HepG2 (cell line): ENCODE measurements at regions not wholly inside any gene's neighbourhood (a gene's known extent, or its start where the extent isn't known, plus 50 kb on each side); places are given as distances from the start of the nearest gene placed in this dataset.

Experiments
- ELF3 ChIP-seq: IDR thresholded peaks from 2 replicates; pipeline ENCODE4 v1.6.1; 2016; ENCODE audit warnings: missing genetic modification reagents, missing compliant biosample characterization
- ETV5 ChIP-seq: IDR thresholded peaks from 2 replicates; pipeline ENCODE4 v1.6.1; 2018; ENCODE audit warnings: missing biosample characterization, missing genetic modification reagents, inconsistent platforms, borderline replicate concordance
- FIP1L1 ChIP-seq: fragments of 200-400 bp; formaldehyde crosslinking; IDR thresholded peaks from 2 replicates; pipeline ENCODE4 v1.6.1; 2018; ENCODE audit warnings: low read depth, mild to moderate bottlenecking, low read length, moderate library complexity, borderline replicate concordance; ENCODE audit not compliant: insufficient read depth
- FOXJ3 ChIP-seq: sonication (generic); formaldehyde crosslinking; IDR thresholded peaks from 2 replicates; pipeline ENCODE4 v1.4.0; 2020; ENCODE audit warnings: missing genetic modification reagents, mild to moderate bottlenecking, borderline replicate concordance
- GATA4 ChIP-seq: sonication (generic); IDR thresholded peaks from 2 replicates; pipeline ENCODE4 v1.6.1; 2016; ENCODE audit warnings: antibody characterized with exemption, low read depth, borderline replicate concordance
- KMT2B ChIP-seq: IDR thresholded peaks from 2 replicates; pipeline ENCODE4 v1.6.1; 2016; ENCODE audit warnings: missing genetic modification reagents, missing compliant biosample characterization
- LCORL ChIP-seq, 2 experiments: fragments of 450-650 bp in 1 of 2; sonication (generic) in 1 of 2; formaldehyde crosslinking in 1 of 2; IDR thresholded peaks; 2 replicates each; pipeline versions ENCODE4 v1.5.0 to v1.6.1; 2017 to 2020; ENCODE audit warnings: antibody characterized with exemption in 1 of 2, missing genetic modification reagents in 1 of 2
- MED1 ChIP-seq: sonication (generic); formaldehyde crosslinking; IDR thresholded peaks from 2 replicates; pipeline ENCODE4 v1.4.0; 2020; ENCODE audit warnings: missing genetic modification reagents
- NONO ChIP-seq, 2 experiments: fragments of 450-650 bp in 1 of 2; sonication (generic) in 1 of 2; formaldehyde crosslinking in 1 of 2; IDR thresholded peaks in 1 of 2; conservative IDR thresholded peaks in 1 of 2; 2 replicates each; pipeline versions ENCODE4 v1.6.1 to v1.8.0; 2017 to 2022; ENCODE audit warnings: mild to moderate bottlenecking in 1 of 2, missing genetic modification reagents in 1 of 2, moderate library complexity in 1 of 2
- NR2F6 ChIP-seq, 2 experiments: IDR thresholded peaks; 2 replicates each; pipeline ENCODE4 v1.6.1; 2016; ENCODE audit warnings: antibody characterized with exemption in 1 of 2, mild to moderate bottlenecking in 1 of 2
- SAP130 ChIP-seq: IDR thresholded peaks from 2 replicates; pipeline ENCODE4 v1.6.1; 2016; ENCODE audit warnings: low read depth
- ZNF235 ChIP-seq: sonication (generic); formaldehyde crosslinking; IDR thresholded peaks from 2 replicates; pipeline ENCODE4 v1.8.1; 2023; ENCODE audit warnings: mild to moderate bottlenecking, missing genetic modification reagents, borderline replicate concordance
- ZNF530 ChIP-seq: sonication (generic); formaldehyde crosslinking; IDR thresholded peaks from 2 replicates; pipeline ENCODE4 v1.5.0; 2020; ENCODE audit warnings: low read depth, mild to moderate bottlenecking, missing genetic modification reagents
- ZNF652 ChIP-seq: IDR thresholded peaks from 2 replicates; pipeline ENCODE4 v1.6.1; 2016; ENCODE audit warnings: low read depth, borderline replicate concordance
- ZNF674 ChIP-seq: sonication (generic); formaldehyde crosslinking; IDR thresholded peaks from 2 replicates; pipeline ENCODE4 v1.5.0; 2020; ENCODE audit warnings: low read depth, mild to moderate bottlenecking, missing genetic modification reagents
- TF ChIP-seq, protein P1 (sequence below): sonication (generic); formaldehyde crosslinking; IDR thresholded peaks from 2 replicates; pipeline ENCODE4 v1.4.0; 2020; ENCODE audit warnings: missing genetic modification reagents, borderline replicate concordance
- TF ChIP-seq, protein P2 (sequence below): IDR thresholded peaks from 2 replicates; pipeline ENCODE4 v1.6.1; 2016; ENCODE audit warnings: missing biosample characterization, missing genetic modification reagents, low read depth
- TF ChIP-seq, protein P3 (sequence below): sonication (generic); formaldehyde crosslinking; IDR thresholded peaks from 2 replicates; pipeline ENCODE4 v1.4.0; 2020; ENCODE audit warnings: missing genetic modification reagents
- TF ChIP-seq, protein P4 (sequence below): sonication (generic); formaldehyde crosslinking; conservative IDR thresholded peaks from 2 replicates; pipeline ENCODE4 v1.8.0; 2022; ENCODE audit warnings: missing genetic modification reagents

DNA sequence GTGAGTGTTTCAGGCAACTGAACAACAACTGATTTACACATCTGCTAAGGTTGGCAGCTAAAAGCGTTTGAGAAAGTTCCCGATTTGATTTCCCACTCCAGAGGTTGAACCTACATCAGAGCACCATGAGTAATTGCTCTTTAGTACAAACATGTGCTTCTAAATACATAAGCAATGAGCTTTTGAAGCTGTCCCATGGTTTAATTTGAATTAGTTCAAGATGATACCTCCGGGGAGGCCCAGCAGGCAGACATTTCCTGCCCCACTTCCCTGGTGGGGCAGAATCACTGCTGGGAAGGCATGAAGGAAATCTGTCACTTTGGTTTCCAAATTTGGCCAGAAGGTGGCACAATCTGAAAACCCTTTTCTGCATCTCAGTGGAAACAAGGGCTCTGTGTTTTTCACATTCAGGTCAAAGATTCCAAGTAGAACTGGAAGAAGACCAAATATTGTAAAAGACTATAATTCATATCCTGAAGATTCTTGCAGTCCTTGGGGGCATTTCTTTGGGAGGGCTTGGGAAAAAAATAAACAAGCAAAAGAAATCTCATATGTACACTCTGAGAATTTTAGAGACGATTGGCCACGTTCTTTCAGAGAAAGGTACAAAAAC, 176.2 kb upstream of the FAM20A start (continued):
- TF ChIP-seq, protein P1, sequence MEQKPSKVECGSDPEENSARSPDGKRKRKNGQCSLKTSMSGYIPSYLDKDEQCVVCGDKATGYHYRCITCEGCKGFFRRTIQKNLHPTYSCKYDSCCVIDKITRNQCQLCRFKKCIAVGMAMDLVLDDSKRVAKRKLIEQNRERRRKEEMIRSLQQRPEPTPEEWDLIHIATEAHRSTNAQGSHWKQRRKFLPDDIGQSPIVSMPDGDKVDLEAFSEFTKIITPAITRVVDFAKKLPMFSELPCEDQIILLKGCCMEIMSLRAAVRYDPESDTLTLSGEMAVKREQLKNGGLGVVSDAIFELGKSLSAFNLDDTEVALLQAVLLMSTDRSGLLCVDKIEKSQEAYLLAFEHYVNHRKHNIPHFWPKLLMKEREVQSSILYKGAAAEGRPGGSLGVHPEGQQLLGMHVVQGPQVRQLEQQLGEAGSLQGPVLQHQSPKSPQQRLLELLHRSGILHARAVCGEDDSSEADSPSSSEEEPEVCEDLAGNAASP (CRISPR knock-in tag) = peak; percentile 37; the same call in 1 of the 2 replicates
- TF ChIP-seq ETV5 (peak; percentile 40; the same call in 1 of the 2 replicates), ZNF530 (no peak), NR2F6 (IDR thresholded peaks at IDR 0.05) (no peak), NR2F6 (CRISPR knock-in tag; IDR thresholded peaks at IDR 0.05) (peak; percentile 60), MED1 (CRISPR knock-in tag) (peak; percentile 75), GATA4 (no peak), ZNF652 (CRISPR knock-in tag) (no peak), SAP130 (CRISPR knock-in tag) (peak; percentile 12; the same call in 1 of the 2 replicates), ZNF235 (CRISPR knock-in tag) (no peak), LCORL (IDR thresholded peaks at IDR 0.05) (no peak), LCORL (CRISPR knock-in tag; IDR thresholded peaks at IDR 0.05) (no peak), NONO (IDR thresholded peaks at IDR 0.05) (no peak), NONO (CRISPR knock-in tag; conservative IDR thresholded peaks at IDR 0.05) (no peak), ZNF674 (CRISPR knock-in tag) (no peak), FOXJ3 (peak; percentile 66; the same call in 1 of the 2 replicates), KMT2B (CRISPR knock-in tag) (peak; percentile 36; the same call in 1 of the 2 replicates), FIP1L1 (no peak), ELF3 (peak; percentile 76)
- TF ChIP-seq, protein P2, sequence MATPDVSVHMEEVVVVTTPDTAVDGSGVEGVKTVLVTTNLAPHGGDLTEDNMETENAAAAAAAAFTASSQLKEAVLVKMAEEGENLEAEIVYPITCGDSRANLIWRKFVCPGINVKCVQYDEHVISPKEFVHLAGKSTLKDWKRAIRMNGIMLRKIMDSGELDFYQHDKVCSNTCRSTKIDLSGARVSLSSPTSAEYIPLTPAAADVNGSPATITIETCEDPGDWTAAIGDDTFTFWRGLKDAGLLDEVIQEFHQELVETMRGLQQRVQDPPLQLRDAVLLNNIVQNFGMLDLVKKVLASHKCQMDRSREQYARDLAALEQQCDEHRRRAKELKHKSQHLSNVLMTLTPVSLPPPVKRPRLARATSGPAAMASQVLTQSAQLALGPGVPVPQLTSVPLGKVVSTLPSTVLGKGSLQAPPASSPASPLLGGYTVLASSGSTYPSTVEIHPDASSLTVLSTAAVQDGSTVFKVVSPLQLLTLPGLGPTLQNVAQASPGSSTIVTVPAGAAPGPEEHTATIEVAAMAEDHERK (CRISPR knock-in tag) = no peak
- TF ChIP-seq, protein P3, sequence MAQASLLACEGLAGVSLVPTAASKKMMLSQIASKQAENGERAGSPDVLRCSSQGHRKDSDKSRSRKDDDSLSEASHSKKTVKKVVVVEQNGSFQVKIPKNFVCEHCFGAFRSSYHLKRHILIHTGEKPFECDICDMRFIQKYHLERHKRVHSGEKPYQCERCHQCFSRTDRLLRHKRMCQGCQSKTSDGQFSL (CRISPR knock-in tag) = 0 out of 2 replicates have a peak, but pooled peaks have one; percentile 34
- TF ChIP-seq, protein P4, sequence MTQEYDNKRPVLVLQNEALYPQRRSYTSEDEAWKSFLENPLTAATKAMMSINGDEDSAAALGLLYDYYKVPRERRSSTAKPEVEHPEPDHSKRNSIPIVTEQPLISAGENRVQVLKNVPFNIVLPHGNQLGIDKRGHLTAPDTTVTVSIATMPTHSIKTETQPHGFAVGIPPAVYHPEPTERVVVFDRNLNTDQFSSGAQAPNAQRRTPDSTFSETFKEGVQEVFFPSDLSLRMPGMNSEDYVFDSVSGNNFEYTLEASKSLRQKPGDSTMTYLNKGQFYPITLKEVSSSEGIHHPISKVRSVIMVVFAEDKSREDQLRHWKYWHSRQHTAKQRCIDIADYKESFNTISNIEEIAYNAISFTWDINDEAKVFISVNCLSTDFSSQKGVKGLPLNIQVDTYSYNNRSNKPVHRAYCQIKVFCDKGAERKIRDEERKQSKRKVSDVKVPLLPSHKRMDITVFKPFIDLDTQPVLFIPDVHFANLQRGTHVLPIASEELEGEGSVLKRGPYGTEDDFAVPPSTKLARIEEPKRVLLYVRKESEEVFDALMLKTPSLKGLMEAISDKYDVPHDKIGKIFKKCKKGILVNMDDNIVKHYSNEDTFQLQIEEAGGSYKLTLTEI = no peak
